GM19328 (cell line): ENCODE measurements at regions not wholly inside any gene's neighbourhood (a gene's known extent, or its start where the extent isn't known, plus 50 kb on each side); places are given as distances from the start of the nearest gene placed in this dataset.

Experiments used
- ATAC-seq: cut with Tn5 transposase; IDR thresholded peaks from one replicate; pipeline ENCODE4 v1.9.1; 2021; ENCODE audit warnings: mild to moderate bottlenecking, moderate library complexity; ENCODE audit not compliant: unreplicated experiment

- no peak for ATAC-seq
Measured at GRCh38 chrX:45894864-45895645, 650.2 kb downstream of the ZNF674 start.

DNA sequence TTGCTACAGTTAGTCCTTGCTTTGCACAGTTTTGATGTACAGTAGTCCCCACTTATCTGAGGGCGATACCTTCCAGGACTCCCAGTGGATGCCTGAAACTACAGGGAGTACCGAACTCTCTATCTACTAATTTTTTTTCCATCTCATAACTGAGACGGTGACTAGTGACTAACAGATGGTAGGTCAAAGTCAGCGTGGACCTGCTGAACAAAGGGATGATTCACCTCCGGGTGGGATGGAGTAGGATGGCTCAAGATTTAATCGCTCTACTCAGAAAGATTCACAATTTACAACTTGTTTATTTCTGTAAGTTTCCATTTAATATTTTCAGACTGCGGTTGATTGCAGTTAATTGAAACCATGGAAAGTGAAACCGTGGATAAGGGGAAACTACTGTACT, 655.8 kb downstream of the ZNF674 start:
- ATAC-seq: no peak

DNA sequence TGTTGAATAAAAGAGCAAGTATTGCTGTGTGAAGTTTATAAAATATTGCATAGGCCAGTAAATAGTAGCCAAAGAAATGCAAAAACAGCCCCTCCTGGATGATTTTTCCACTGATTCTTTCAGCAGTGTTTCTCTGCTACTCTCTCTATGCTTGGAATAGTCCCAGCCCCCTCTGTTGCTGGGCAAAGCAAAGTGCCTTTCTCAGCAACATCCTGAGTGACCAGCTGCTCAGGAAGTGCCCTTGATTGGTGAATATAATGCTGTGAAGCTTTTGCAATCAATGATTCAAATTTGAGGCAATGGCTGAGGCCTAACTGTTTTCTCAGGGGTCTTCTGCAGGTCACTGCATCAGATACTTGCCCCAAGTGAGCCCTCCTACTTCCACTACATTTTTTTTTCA, 656.7 kb downstream of the ZNF674 start:
- no peak for ATAC-seq

DNA sequence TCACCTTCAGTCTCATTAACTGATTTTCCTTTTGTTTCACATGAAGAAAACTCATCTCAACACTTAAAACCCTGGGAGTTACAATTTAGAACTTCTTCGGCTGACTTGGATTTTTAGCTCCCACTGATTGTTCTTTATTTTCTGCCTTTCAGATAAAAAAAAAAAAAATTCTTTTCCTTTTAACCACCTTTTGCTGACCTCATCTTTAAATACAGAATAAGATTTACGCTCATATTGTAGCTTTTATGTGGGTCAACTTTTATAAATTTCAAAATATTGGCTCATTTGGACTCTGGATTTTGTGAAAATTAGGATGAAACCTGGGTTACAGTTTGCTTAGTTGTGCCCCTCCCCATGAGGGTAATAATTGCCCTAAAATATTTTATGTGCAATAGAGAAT, 659.3 kb downstream of the ZNF674 start:
- ATAC-seq: no peak

GRCh38 chrX:45879512-45879911, 665.7 kb downstream of the ZNF674 start:
- ATAC-seq: no peak

GRCh38 chrX:45876206-45876605, 669.0 kb downstream of the ZNF674 start:
- ATAC-seq: no peak

DNA sequence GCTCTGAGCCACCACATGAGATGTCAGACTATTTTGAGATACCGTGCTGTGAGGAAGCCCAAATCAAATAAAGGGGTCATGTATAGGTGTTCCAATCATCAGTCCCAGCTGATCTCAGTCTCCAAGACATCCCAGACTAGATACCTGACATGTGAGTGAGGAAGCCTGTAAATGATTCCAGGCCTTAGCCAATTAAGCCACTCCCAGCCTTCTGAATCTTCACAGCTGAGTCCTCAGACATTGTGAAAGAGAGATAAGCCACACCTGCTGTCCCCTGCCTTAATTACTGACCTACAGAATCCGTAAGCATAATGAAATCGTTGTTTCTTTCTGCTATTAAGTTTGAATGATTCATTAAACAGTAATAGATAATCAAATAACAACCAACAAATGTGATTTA, 671.4 kb downstream of the ZNF674 start:
- no peak for ATAC-seq

DNA sequence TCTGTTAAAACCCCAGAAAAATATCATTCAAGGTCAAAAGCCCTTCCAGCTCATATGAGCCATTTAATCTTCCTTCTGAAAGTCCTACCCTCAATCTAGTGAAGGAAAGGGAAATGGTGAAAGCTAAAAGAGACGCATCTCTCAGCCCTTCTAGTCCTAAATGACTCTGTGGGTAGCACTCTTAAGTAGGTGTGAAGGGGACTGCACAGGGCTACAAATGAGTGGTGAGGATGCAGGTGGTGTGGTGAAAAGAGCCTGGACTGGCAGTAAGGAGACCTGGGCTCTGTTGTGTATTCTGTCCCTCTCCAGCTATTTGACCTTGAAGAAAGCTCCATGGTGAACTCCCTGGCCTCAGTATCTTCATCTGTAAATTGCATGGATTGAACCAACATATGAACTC, 671.8 kb upstream of the DIPK2B start:
- no peak for ATAC-seq

DNA sequence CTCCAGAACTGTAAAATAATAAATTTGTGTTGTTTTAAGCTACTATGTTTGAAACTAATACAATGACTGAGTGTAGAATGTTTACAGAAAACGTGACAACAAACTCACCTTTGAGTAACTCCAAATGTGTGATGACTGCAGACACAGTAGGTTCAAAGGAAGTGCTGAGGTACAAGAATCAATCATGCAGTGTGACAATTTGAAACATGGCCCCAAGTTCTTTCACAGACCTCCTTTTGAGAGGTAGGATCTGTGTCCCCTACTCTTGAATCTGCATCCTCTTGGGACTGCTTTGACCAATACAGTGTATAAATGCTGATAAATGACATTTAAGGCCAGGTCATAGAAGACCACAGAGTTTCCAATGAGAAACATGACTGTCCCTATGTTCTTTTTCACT, 667.7 kb upstream of the DIPK2B start:
- ATAC-seq: no peak

GRCh38 chrX:45862801-45863200, 662.1 kb upstream of the DIPK2B start:
- no peak for ATAC-seq

- no peak for ATAC-seq
Measured at GRCh38 chrX:45860450-45860849, 659.8 kb upstream of the DIPK2B start.

DNA sequence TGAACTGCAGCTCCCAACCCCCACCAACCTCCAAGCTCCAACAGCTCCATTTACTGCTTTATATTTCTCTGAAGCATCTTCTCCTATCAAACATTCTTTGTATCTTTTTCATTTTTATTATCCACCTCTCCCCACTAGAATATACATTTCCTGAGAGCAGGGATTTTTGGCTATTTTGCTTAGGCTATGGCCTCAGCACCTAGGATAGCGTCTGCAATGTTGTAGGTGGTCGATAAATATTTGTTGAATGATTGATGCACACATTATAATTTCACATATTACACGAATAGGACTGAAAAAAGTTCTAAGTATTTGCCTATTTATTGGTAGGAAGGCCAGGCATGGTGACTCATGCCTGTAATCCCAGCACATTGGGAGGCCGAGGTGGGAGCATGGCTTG, 658.7 kb upstream of the DIPK2B start:
- ATAC-seq: no peak

GRCh38 chrX:45852884-45853283, 652.2 kb upstream of the DIPK2B start:
- ATAC-seq: no peak

DNA sequence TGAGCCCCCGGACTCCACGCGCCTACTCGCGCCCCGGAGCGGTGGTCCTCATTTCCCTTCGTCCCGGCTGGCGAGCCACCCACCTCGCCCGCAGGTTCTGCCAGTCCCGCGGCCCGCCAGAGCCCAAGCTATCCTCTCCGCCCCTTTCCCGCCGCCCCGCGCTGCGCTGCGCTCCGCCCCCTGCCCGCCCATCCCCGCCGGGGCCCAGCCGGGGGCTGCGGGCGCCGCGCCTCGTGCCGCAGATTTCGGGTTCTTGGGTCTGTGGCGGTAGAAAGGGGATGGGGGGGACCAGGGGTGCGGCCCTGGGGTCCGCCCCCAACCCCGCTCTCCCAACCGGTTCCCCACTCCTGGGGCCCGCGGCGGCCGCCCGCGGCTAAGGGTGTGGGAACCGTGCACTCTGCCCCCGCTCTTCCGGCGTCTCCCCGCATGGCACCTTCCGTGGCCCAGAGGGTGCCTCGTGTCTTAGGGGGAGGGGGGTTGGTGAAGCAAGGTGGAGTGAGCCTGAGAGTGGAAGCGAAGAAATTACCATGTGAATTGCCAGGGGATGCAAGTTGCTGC, 650.8 kb upstream of the DIPK2B start:
- ATAC-seq: no peak

- ATAC-seq: no peak
Measured at GRCh38 chrX:45850775-45851433, 650.2 kb upstream of the DIPK2B start.

DNA sequence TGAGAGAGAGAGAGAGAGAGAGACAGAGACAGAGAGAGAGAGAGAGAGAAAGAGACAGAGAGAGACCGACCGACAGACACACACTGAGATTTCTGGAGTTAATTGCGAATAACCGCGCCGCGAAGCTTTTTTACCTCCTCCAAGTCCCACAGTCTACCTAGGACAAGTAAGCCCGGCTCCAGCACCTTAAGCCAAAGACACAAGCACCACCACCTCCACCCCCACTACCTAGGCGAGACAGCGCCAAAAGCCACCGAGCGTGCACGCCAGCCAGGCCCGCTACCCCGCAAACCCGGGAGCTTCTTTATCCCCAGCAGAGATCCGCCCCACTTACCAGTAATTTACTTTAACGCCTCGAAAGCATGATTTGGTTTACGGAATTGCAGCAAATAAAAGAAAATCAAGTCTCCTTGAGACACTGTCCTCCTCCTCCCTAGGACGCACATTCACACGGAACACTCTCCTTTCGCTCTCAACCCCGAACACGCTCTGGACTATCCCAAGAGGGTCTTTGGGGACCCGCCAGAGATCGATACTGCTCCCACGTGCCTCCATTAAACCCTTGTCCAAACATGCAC, 649.6 kb upstream of the DIPK2B start:
- no peak for ATAC-seq

- no peak for ATAC-seq
Measured at GRCh38 chrX:45849261-45849862, 648.7 kb upstream of the DIPK2B start.

GRCh38 chrX:45847961-45848360, 647.3 kb upstream of the DIPK2B start:
- ATAC-seq: no peak

- ATAC-seq: no peak
Measured at GRCh38 chrX:45846328-45846727, 645.7 kb upstream of the DIPK2B start.

DNA sequence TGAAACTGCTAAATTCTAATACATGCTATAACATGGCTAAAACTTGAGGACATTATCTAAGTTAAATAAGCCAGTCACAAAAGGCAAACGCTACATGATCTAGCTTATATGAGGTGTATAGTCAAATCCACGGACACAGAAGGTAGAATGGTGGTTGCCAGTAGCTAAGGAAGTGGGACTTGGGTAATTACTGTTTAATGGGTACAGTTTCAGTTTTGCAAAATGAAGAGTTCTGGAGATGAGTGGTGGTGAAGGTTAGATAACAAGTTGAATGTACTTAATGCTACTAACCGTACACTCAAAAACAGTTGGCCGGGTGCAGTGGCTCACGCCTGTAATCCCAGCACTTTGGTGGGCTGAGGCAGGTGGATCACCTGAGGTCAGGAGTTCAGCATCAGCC, 644.5 kb upstream of the DIPK2B start:
- ATAC-seq: no peak

GRCh38 chrX:45843518-45843917, 642.8 kb upstream of the DIPK2B start:
- ATAC-seq: no peak

- no peak for ATAC-seq
Measured at GRCh38 chrX:45842926-45843315, 642.2 kb upstream of the DIPK2B start.
